H1 (cell line): ENCODE measurements at regions not wholly inside any gene's neighbourhood (a gene's known extent, or its start where the extent isn't known, plus 50 kb on each side); places are given as distances from the start of the nearest gene placed in this dataset.

Experiments used
- CTCF ChIA-PET: fragments of 300-600 bp; sonication (Branson Sonifier 250); formaldehyde crosslinking; loops from one replicate; lab custom pipeline; 2021; ENCODE audit not compliant: partially characterized antibody; lab: Charles Lee
- POLR2A ChIA-PET: fragments of 300-600 bp; sonication (Branson Sonifier 250); formaldehyde crosslinking; loops from one replicate; lab custom pipeline; 2021; ENCODE audit warnings: inconsistent platforms; ENCODE audit not compliant: partially characterized antibody; lab: Charles Lee
- DNase-seq, 2 experiments: peaks; one replicate each; pipeline versions ENCODE4 v3.0.0 to v3.0.0-alpha.2; 2010 to 2022; ENCODE audit warnings: low spot score in 2 of 2, low read depth in 1 of 2, mixed read lengths in 1 of 2
- FAIRE-seq: peaks from 2 replicates; lab custom pipeline; 2011; peaks lifted over from hg19 to GRCh38; lab: Jason Lieb, UNC
- H2AFZ ChIP-seq: 2 replicates; pipeline ENCODE4 v1.8.1; 2012; ENCODE audit warnings: low read length, inconsistent platforms
- H2AK5ac ChIP-seq: 2 replicates; pipeline ENCODE4 v1.6.1; 2013; ENCODE audit warnings: low read depth, low read length
- H2BK120ac ChIP-seq: replicated peaks from 2 replicates; pipeline ENCODE3; 2013; ENCODE audit warnings: low read depth, low read length, inconsistent platforms
- H2BK12ac ChIP-seq: 2 replicates; pipeline ENCODE4 v1.6.1; 2013; ENCODE audit warnings: low read depth, low read length
- H2BK15ac ChIP-seq: 2 replicates; pipeline ENCODE4 v1.6.1; 2013; ENCODE audit warnings: low read length
- H2BK20ac ChIP-seq: 2 replicates; pipeline ENCODE4 v1.6.1; 2013; ENCODE audit warnings: low read length
- H2BK5ac ChIP-seq: 2 replicates; pipeline ENCODE4 v1.6.1; 2013; ENCODE audit warnings: low read depth, low read length
- H3K14ac ChIP-seq: 2 replicates; pipeline ENCODE4 v1.6.1; 2013; ENCODE audit warnings: inconsistent platforms; ENCODE audit not compliant: insufficient read length
- H3K18ac ChIP-seq: 2 replicates; pipeline ENCODE4 v1.6.1; 2013; ENCODE audit warnings: low read length; ENCODE audit errors: extremely low read depth
- H3K23ac ChIP-seq: 2 replicates; pipeline ENCODE4 v1.6.1; 2013; ENCODE audit warnings: inconsistent platforms; ENCODE audit not compliant: insufficient read length
- H3K23me2 ChIP-seq: 2 replicates; pipeline ENCODE4 v1.6.1; 2013; ENCODE audit warnings: low read depth, low read length
- H3K27ac ChIP-seq: 2 replicates; pipeline ENCODE4 v1.6.1; 2011; ENCODE audit warnings: low read depth, low read length, inconsistent platforms
- H3K27me3 ChIP-seq, 4 experiments: replicated peaks in 1 of 4; 1 replicate in 1 of 4; 2 replicates in 3 of 4; pipeline versions ENCODE4 v1.6.1 to v1.8.1; 2011 to 2013; ENCODE audit warnings: low read length in 3 of 4, mild to moderate bottlenecking in 3 of 4, inconsistent platforms in 2 of 4, mixed read lengths in 2 of 4, moderate library complexity in 1 of 4; ENCODE audit not compliant: control insufficient read depth in 3 of 4, insufficient read depth in 3 of 4; ENCODE audit errors: extremely low read depth in 1 of 4
- H3K36me3 ChIP-seq, 4 experiments: 2 replicates each; pipeline versions ENCODE4 v1.6.1 to v1.8.1; 2011 to 2013; ENCODE audit warnings: mild to moderate bottlenecking in 4 of 4, low read length in 3 of 4, moderate library complexity in 2 of 4, control low read depth in 1 of 4, inconsistent platforms in 1 of 4; ENCODE audit not compliant: insufficient read depth in 4 of 4, control insufficient read depth in 2 of 4
- H3K4ac ChIP-seq: replicated peaks from 2 replicates; pipeline ENCODE3; 2013; ENCODE audit warnings: low read length, low read depth, mixed read lengths, inconsistent platforms; ENCODE audit not compliant: insufficient read length
- H3K4me1 ChIP-seq, 4 experiments: replicated peaks in 1 of 4; 1 replicate in 1 of 4; 2 replicates in 3 of 4; pipeline versions ENCODE4 v1.6.1 to v1.8.1; 2011 to 2013; ENCODE audit warnings: low read length in 3 of 4, inconsistent platforms in 2 of 4, mixed read lengths in 1 of 4; ENCODE audit not compliant: insufficient read depth in 4 of 4, control insufficient read depth in 3 of 4
- H3K4me2 ChIP-seq, 2 experiments: 2 replicates each; pipeline versions ENCODE4 v1.6.1 to v1.8.1; 2011 to 2013; ENCODE audit warnings: low read depth in 2 of 2, low read length in 2 of 2, control low read depth in 1 of 2, inconsistent platforms in 1 of 2, mild to moderate bottlenecking in 1 of 2; ENCODE audit not compliant: insufficient read depth in 1 of 2
- H3K4me3 ChIP-seq, 4 experiments: fragments of 200-600, 300-600 bp in 1 of 4; sonication (generic), shearing (Covaris generic), sonication (Bioruptor Twin) in 1 of 4; 2 replicates each; pipeline versions ENCODE4 v1.5.1 to v1.8.1; 2011 to 2016; ENCODE audit warnings: low read length in 4 of 4, low read depth in 3 of 4, control low read depth in 2 of 4, inconsistent platforms in 2 of 4, mild to moderate bottlenecking in 2 of 4, mixed read lengths in 1 of 4, moderate library complexity in 1 of 4; ENCODE audit not compliant: insufficient read depth in 2 of 4; ENCODE audit errors: extremely low read depth in 1 of 4
- H3K56ac ChIP-seq: replicated peaks from 2 replicates; pipeline ENCODE3; 2013; ENCODE audit warnings: low read depth, mild to moderate bottlenecking, mixed read lengths, low read length, inconsistent platforms; ENCODE audit not compliant: insufficient read length
- H3K79me1 ChIP-seq: 2 replicates; pipeline ENCODE4 v1.6.1; 2013; ENCODE audit warnings: low read depth, low read length, control low read depth
- H3K79me2 ChIP-seq, 2 experiments: 2 replicates each; pipeline versions ENCODE4 v1.6.1 to v1.8.1; 2012 to 2013; ENCODE audit warnings: low read length in 2 of 2, mild to moderate bottlenecking in 2 of 2, inconsistent platforms in 1 of 2; ENCODE audit not compliant: insufficient read depth in 2 of 2, control insufficient read depth in 1 of 2
- H3K9ac ChIP-seq, 4 experiments: replicated peaks in 1 of 4; 1 replicate in 1 of 4; 2 replicates in 3 of 4; pipeline versions ENCODE4 v1.6.1 to v1.8.1; 2011 to 2013; ENCODE audit warnings: low read depth in 3 of 4, low read length in 3 of 4, control low read depth in 2 of 4, mild to moderate bottlenecking in 2 of 4, moderate library complexity in 2 of 4, inconsistent platforms in 1 of 4; ENCODE audit errors: extremely low read depth in 1 of 4
- H3K9me3 ChIP-seq, 2 experiments: 2 replicates each; pipeline versions ENCODE4 v1.6.1 to v1.8.1; 2012 to 2013; ENCODE audit warnings: mild to moderate bottlenecking in 2 of 2, moderate library complexity in 2 of 2, control low read depth in 1 of 2, inconsistent platforms in 1 of 2, low read depth in 1 of 2, low read length in 1 of 2, mixed read lengths in 1 of 2; ENCODE audit not compliant: insufficient read depth in 2 of 2
- H4K20me1 ChIP-seq, 2 experiments: replicated peaks in 1 of 2; 2 replicates each; pipeline versions ENCODE3 to v1.8.1; 2011 to 2013; ENCODE audit warnings: inconsistent platforms in 2 of 2, low read length in 2 of 2, mild to moderate bottlenecking in 1 of 2; ENCODE audit not compliant: insufficient read depth in 2 of 2, control insufficient read depth in 1 of 2
- H4K5ac ChIP-seq: 2 replicates; pipeline ENCODE4 v1.6.1; 2013; ENCODE audit warnings: low read length, low read depth, mixed read lengths, inconsistent platforms; ENCODE audit not compliant: insufficient read length
- H4K8ac ChIP-seq: 2 replicates; pipeline ENCODE4 v1.8.0; 2013; ENCODE audit warnings: mild to moderate bottlenecking, moderate library complexity, low read length, inconsistent platforms; ENCODE audit not compliant: insufficient read depth; ENCODE audit errors: extremely low read depth
- H4K91ac ChIP-seq: replicated peaks from 2 replicates; pipeline ENCODE3; 2013; ENCODE audit warnings: low read length, mixed read lengths, inconsistent platforms; ENCODE audit not compliant: insufficient read length
- RAD21 ChIP-seq, 2 experiments: IDR thresholded peaks in 1 of 2; conservative IDR thresholded peaks in 1 of 2; 2 replicates each; pipeline ENCODE4 v1.6.1; 2011; ENCODE audit warnings: low read depth in 2 of 2, low read length in 2 of 2, improper control_type of control experiment in 1 of 2, inconsistent platforms in 1 of 2, mild to moderate bottlenecking in 1 of 2, moderate library complexity in 1 of 2
- SRF ChIP-seq: IDR thresholded peaks from 2 replicates; pipeline ENCODE4 v1.6.1; 2011; ENCODE audit warnings: mild to moderate bottlenecking, low read depth, low read length, moderate library complexity
- WGBS, 2 experiments: shearing (Covaris generic) in 1 of 2; methylation state at CpG; one replicate each; pipeline versions ENCODE4 v1.1.6 to v1.1.7; 2013 to 2015; ENCODE audit warnings: low lambda C conversion rate in 2 of 2, mixed read lengths in 2 of 2, inconsistent platforms in 1 of 2, low coverage in 1 of 2, missing lambda C conversion rate in 1 of 2; ENCODE audit not compliant: insufficient replicate concordance in 2 of 2, insufficient coverage in 1 of 2, insufficient read length in 1 of 2; ENCODE audit errors: extremely low coverage in 1 of 2, missing lambda C conversion rate in 1 of 2; 5-methylcytosine and 5-hydroxymethylcytosine counted together
- TF ChIP-seq, protein P1 (sequence below), 3 experiments: IDR thresholded peaks; 1 replicate in 2 of 3; 2 replicates in 1 of 3; pipeline versions ENCODE4 v1.5.1 to v1.6.1; 2011; ENCODE audit warnings: low read length in 3 of 3, mild to moderate bottlenecking in 3 of 3, inconsistent platforms in 2 of 3, low read depth in 1 of 3, moderate library complexity in 1 of 3; ENCODE audit not compliant: insufficient read depth in 1 of 3; ENCODE audit errors: control extremely low read depth in 1 of 3

DNA sequence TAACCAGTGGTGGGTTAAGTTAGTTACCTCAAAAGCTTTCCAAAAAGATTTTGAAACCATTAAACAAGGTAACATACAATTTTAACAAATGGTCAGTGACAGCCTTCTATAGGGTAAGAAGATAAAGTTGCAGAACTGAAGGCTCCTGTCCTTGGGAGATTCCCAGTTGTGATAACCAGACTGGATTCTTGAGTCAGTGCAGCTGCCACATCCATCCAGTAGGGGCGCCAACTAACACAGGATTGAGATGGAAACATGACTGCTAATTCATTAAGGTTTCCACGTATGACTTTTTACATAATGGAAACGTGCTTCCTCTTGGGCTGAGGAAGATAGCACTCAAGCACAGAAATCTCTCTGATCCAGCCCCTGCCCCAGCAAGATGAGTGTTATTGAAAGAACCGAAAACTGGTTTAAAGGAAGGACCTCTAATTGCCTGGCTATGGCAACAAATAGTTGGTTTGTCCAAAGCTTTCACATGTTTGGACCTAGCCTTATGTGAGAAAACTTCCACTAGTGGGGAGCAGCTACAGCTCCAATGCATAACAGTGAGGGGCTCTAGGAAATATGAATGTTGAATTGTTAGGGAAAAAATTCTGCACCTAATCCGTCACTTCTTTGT, 269.8 kb upstream of the MYOCD start:
- H3K27me3 ChIP-seq = no peaks in the 10 kb centered on the region

More for the DNA sequence above, 269.8 kb upstream of the MYOCD start:
- Histone ChIP-seq H2BK5ac (no peak overlapping the region), H3K36me3 (no peaks in the 10 kb centered on the region), H2BK12ac (no peak overlapping the region), H3K9ac (no peak overlapping the region), H3K4ac (no peak overlapping the region), H3K18ac (no peak overlapping the region), H4K5ac (no peak overlapping the region), H3K23me2 (peaks cover 2% of the 10 kb centered on the region; the same call in 1 of the 2 replicates), H3K4me1 (no peaks in the 10 kb centered on the region), H3K14ac (no peak overlapping the region), H3K79me1 (no peaks in the 10 kb centered on the region), H3K27ac (no peak overlapping the region), H3K79me2 (no peaks in the 10 kb centered on the region), H3K56ac (no peak overlapping the region), H4K91ac (no peak overlapping the region), H3K4me2 (no peak overlapping the region), H4K8ac (no peak overlapping the region), H3K4me3 (no peak overlapping the region), H2BK20ac (no peak overlapping the region), H2BK15ac (no peak overlapping the region), H4K20me1 (no peaks in the 10 kb centered on the region), H2BK120ac (no peak overlapping the region), H3K23ac (no peak overlapping the region), H3K9me3 (no peaks in the 10 kb centered on the region), H2AK5ac (no peak overlapping the region), H2AFZ (peak overlapping the region; percentile 26; the same call in 1 of the 2 replicates)
- TF ChIP-seq, protein P1, sequence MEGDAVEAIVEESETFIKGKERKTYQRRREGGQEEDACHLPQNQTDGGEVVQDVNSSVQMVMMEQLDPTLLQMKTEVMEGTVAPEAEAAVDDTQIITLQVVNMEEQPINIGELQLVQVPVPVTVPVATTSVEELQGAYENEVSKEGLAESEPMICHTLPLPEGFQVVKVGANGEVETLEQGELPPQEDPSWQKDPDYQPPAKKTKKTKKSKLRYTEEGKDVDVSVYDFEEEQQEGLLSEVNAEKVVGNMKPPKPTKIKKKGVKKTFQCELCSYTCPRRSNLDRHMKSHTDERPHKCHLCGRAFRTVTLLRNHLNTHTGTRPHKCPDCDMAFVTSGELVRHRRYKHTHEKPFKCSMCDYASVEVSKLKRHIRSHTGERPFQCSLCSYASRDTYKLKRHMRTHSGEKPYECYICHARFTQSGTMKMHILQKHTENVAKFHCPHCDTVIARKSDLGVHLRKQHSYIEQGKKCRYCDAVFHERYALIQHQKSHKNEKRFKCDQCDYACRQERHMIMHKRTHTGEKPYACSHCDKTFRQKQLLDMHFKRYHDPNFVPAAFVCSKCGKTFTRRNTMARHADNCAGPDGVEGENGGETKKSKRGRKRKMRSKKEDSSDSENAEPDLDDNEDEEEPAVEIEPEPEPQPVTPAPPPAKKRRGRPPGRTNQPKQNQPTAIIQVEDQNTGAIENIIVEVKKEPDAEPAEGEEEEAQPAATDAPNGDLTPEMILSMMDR (IDR thresholded peaks at IDR 0.05; ENCODE audit: control extremely low read depth in 1 of 3, insufficient read depth in 1 of 3, low read depth in 1 of 3, low read length in 3 of 3) = peak; percentile 57 to 90 (median 61)
- TF ChIP-seq RAD21 (IDR thresholded peaks at IDR 0.05 in 1 of 2, conservative IDR thresholded peaks at IDR 0.05 in 1 of 2; ENCODE audit: low read depth in 2 of 2, low read length in 2 of 2) (peak; percentile 57 to 66), SRF (no peak)
- WGBS, 2 experiments = 57% methylated on average over 5 of the region's 5 CpGs; no CpG with 5 or more reads in 1 of the 2 experiments
- FAIRE-seq (peak; percentile 78), DNase-seq (peak in 1 of 2 experiments; percentile 68)
- ChIA-PET POLR2A (no interaction called here), CTCF (interaction anchor here (0.6 to 3.3 kb wide), 26 partner anchors 9 to 700 kb away, joined by 3 to 13 read pairs (median 3); no protein-coding TSS in a partner anchor)
